Stomach (tissue), 4 donors: ENCODE measurements at regions not wholly inside any gene's neighbourhood (a gene's known extent, or its start where the extent isn't known, plus 50 kb on each side); places are given as distances from the start of the nearest gene placed in this dataset.

ENCODE experiments used
- EP300 ChIP-seq: sonication (generic); formaldehyde crosslinking; IDR thresholded peaks from one replicate; pipeline ENCODE4 v1.6.1; 2017; ENCODE audit warnings: antibody characterized with exemption
- POLR2A ChIP-seq, 4 donors: fragments of 450-650 bp; IDR thresholded peaks; one replicate each; pipeline ENCODE4 v1.6.1; 2016; ENCODE audit warnings: antibody characterized with exemption in 4 of 4, control low read depth in 2 of 4, mild to moderate bottlenecking in 1 of 4, moderate library complexity in 1 of 4
- POLR2AphosphoS5 ChIP-seq, 3 donors: sonication (generic); formaldehyde crosslinking; IDR thresholded peaks; one replicate each; pipeline ENCODE4 v1.6.1; 2016; ENCODE audit warnings: antibody characterized with exemption in 3 of 3
- TF ChIP-seq, protein P1 (sequence below), 7 experiments: fragments of 450-650 bp in 4 of 7; fragments of 200-600 bp in 3 of 7; sonication (generic) in 3 of 7; IDR thresholded peaks; one replicate each; pipeline ENCODE4 v1.5.1; 2016 to 2019; ENCODE audit warnings: antibody characterized with exemption in 7 of 7, control low read depth in 2 of 7, mild to moderate bottlenecking in 1 of 7

DNA sequence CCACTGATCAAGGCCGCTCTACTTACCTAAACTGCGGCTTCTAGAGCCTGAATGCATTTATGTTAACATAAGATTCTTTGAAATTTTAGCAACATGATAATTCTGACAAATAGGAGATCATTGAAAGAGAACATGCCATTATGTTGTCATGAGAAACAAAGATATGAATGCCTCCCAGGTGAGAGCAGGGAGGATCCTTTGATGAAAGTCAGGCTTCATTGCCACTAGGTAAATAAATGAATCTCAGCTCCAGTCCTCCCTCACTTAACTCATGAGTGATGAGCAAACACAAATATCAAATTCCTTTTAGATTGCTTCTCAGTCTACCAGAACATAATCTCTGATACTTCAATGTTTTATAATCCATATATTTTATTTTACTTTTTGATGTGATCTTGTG lies 463.2 kb upstream of the CDH7 start:
- TF ChIP-seq POLR2A (IDR thresholded peaks at IDR 0.05) (no peak), EP300 (no peak), POLR2AphosphoS5 (IDR thresholded peaks at IDR 0.05) (no peak)
- TF ChIP-seq, protein P1, sequence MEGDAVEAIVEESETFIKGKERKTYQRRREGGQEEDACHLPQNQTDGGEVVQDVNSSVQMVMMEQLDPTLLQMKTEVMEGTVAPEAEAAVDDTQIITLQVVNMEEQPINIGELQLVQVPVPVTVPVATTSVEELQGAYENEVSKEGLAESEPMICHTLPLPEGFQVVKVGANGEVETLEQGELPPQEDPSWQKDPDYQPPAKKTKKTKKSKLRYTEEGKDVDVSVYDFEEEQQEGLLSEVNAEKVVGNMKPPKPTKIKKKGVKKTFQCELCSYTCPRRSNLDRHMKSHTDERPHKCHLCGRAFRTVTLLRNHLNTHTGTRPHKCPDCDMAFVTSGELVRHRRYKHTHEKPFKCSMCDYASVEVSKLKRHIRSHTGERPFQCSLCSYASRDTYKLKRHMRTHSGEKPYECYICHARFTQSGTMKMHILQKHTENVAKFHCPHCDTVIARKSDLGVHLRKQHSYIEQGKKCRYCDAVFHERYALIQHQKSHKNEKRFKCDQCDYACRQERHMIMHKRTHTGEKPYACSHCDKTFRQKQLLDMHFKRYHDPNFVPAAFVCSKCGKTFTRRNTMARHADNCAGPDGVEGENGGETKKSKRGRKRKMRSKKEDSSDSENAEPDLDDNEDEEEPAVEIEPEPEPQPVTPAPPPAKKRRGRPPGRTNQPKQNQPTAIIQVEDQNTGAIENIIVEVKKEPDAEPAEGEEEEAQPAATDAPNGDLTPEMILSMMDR (IDR thresholded peaks at IDR 0.05): no peak
